GM23248 (cell line): ENCODE measurements at regions not wholly inside any gene's neighbourhood (a gene's known extent, or its start where the extent isn't known, plus 50 kb on each side); places are given as distances from the start of the nearest gene placed in this dataset.

Source experiments
- DNase-seq: peaks from one replicate; pipeline ENCODE4 v3.0.0-alpha.2; 2015
- H2AFZ ChIP-seq: fragments of 200-600 bp; sonication (generic); 2 replicates; pipeline ENCODE4 v1.6.1; 2016; ENCODE audit warnings: antibody characterized with exemption
- H3F3A ChIP-seq: fragments of 200-600 bp; sonication (generic); 2 replicates; pipeline ENCODE4 v1.6.1; 2016; ENCODE audit warnings: mild to moderate bottlenecking, antibody characterized with exemption, mixed run types; ENCODE audit not compliant: insufficient read depth
- H3K27ac ChIP-seq: fragments of 200-600 bp; sonication (generic); 2 replicates; pipeline ENCODE4 v1.5.1; 2016; ENCODE audit warnings: mild to moderate bottlenecking
- H3K27me3 ChIP-seq: fragments of 200-600 bp; sonication (generic); replicated peaks from 2 replicates; pipeline ENCODE4 v1.6.1; 2016; ENCODE audit warnings: mild to moderate bottlenecking; ENCODE audit not compliant: insufficient read depth
- H3K36me3 ChIP-seq: fragments of 200-600 bp; sonication (generic); 2 replicates; pipeline ENCODE4 v1.6.1; 2016; ENCODE audit warnings: low read depth, mild to moderate bottlenecking
- H3K4me1 ChIP-seq: fragments of 200-600 bp; sonication (generic); 2 replicates; pipeline ENCODE4 v1.6.1; 2016; ENCODE audit warnings: mild to moderate bottlenecking; ENCODE audit not compliant: insufficient read depth
- H3K4me2 ChIP-seq: fragments of 200-600 bp; sonication (generic); one replicate; pipeline ENCODE4 v1.6.1; 2016; ENCODE audit warnings: mild to moderate bottlenecking; ENCODE audit not compliant: unreplicated experiment
- H3K4me3 ChIP-seq: fragments of 200-600 bp; sonication (generic); 2 replicates; pipeline ENCODE4 v1.5.1; 2016; ENCODE audit warnings: mild to moderate bottlenecking
- H3K79me2 ChIP-seq: fragments of 200-600 bp; sonication (generic); 2 replicates; pipeline ENCODE4 v1.6.1; 2016; ENCODE audit warnings: mild to moderate bottlenecking; ENCODE audit not compliant: insufficient read depth
- H3K9ac ChIP-seq: fragments of 200-600 bp; sonication (generic); 2 replicates; pipeline ENCODE4 v1.6.1; 2016; ENCODE audit warnings: mild to moderate bottlenecking
- H3K9me2 ChIP-seq: fragments of 200-600 bp; sonication (generic); 2 replicates; pipeline ENCODE4 v1.6.1; 2016; ENCODE audit warnings: mixed run types, mild to moderate bottlenecking, moderate library complexity; ENCODE audit not compliant: insufficient read depth
- H3K9me3 ChIP-seq: fragments of 200-600 bp; sonication (generic); one replicate; pipeline ENCODE4 v1.6.1; 2017; ENCODE audit warnings: low read depth
- H4K20me1 ChIP-seq: fragments of 200-600 bp; sonication (generic); 2 replicates; pipeline ENCODE4 v1.6.0; 2016; ENCODE audit not compliant: insufficient read depth
- EZH2 ChIP-seq: fragments of 200-600 bp; sonication (generic); IDR thresholded peaks from 2 replicates; pipeline ENCODE4 v1.6.1; 2018; ENCODE audit warnings: antibody characterized with exemption, mild to moderate bottlenecking; ENCODE audit not compliant: insufficient read depth, poor library complexity, severe bottlenecking
- EZH2phosphoT487 ChIP-seq: fragments of 200-600 bp; sonication (generic); IDR thresholded peaks from 2 replicates; pipeline ENCODE4 v1.6.1; 2018; ENCODE audit warnings: antibody characterized with exemption, moderate library complexity, mild to moderate bottlenecking, low read depth; ENCODE audit not compliant: insufficient read depth
- WGBS, 2 experiments: methylation state at CpG; one replicate each; pipeline ENCODE4 v1.1.6; 2015 to 2017; ENCODE audit warnings: low lambda C conversion rate in 2 of 2, low coverage in 1 of 2; ENCODE audit errors: missing lambda C conversion rate in 2 of 2; 5-methylcytosine and 5-hydroxymethylcytosine counted together
- in situ Hi-C: fragments of 300-500 bp; cut with MboI; formaldehyde crosslinking; loops from 2 replicates; pipeline ENCODE4 v1.15.0; 2020

DNA sequence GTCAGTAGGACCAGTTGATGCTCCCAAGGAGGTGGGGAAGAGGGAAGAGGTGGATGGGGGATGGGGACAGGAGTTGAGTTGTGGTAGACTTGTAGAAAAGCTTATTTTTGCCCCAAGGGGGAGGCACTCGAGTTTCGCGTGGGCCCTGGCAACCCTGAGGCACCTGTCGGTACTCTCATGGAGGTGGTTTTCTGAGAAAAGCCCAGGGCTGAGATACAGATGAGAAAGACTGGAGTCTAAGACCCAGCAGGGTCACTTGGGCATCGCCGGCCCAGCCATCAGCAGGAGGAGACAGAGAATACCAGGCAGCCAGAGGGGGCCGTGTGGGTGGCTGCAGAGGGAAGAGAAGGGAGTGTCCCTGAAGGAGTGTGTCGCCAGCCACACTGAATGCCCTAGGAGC is 57.7 kb upstream of the HPCAL1 start:
- Histone ChIP-seq H3K9ac (no peak overlapping the region), H4K20me1 (no peaks in the 10 kb centered on the region), H3K4me2 (no peak overlapping the region), H3K4me3 (no peak overlapping the region), H2AFZ (no peak overlapping the region), H3K27me3 (no peaks in the 10 kb centered on the region), H3K9me2 (no peaks in the 10 kb centered on the region), H3K4me1 (no peaks in the 10 kb centered on the region), H3K79me2 (no peaks in the 10 kb centered on the region), H3K36me3 (no peaks in the 10 kb centered on the region), H3F3A (no peaks in the 10 kb centered on the region), H3K9me3 (no peaks in the 10 kb centered on the region), H3K27ac (no peak overlapping the region)
- no peak for DNase-seq
- 84 to 85% methylated on average over 8 of the region's 8 CpGs for WGBS, 2 experiments
- in situ Hi-C loops, result no loop called here
- no peak for TF ChIP-seq EZH2
- no peak for TF ChIP-seq EZH2phosphoT487

DNA sequence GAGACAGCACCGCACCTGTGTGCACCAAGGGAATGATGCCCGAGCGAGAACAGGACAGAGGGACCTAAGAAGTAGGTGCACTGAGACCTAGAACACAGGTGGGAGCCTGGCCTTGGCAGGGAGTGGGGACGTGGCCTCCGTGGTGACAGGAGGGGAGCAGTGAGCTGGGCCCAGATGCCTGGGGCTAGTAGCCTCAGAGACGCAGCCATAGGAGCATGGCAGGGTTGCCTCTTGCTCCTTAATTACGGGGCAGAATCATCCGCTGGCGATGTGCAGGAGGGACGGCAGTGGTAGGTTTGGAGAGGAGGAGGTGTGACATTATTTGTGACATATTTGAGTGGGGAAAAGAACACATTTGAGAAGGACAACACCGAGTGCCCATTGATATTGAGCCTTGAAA is 57.0 kb upstream of the HPCAL1 start:
- no peak overlapping the region for H3K4me2 ChIP-seq
- no peaks in the 10 kb centered on the region for H3K36me3 ChIP-seq
- H3K9ac ChIP-seq, result no peak overlapping the region
- TF ChIP-seq EZH2phosphoT487 (no peak), EZH2 (no peak)
- no peak overlapping the region for H3K27ac ChIP-seq
- no peaks in the 10 kb centered on the region for H3K9me2 ChIP-seq
- in situ Hi-C loops, result no loop called here
- H3K4me3 ChIP-seq, result no peak overlapping the region
- H3F3A ChIP-seq, result no peaks in the 10 kb centered on the region
- no peaks in the 10 kb centered on the region for H3K4me1 ChIP-seq
- 80 to 88% methylated on average over 10 to 11 of the region's 11 CpGs for WGBS, 2 experiments
- DNase-seq, result no peak
- H2AFZ ChIP-seq, result no peak overlapping the region
- H3K79me2 ChIP-seq, result no peaks in the 10 kb centered on the region
- H4K20me1 ChIP-seq, result no peaks in the 10 kb centered on the region
- no peaks in the 10 kb centered on the region for H3K9me3 ChIP-seq
- H3K27me3 ChIP-seq, result no peaks in the 10 kb centered on the region

DNA sequence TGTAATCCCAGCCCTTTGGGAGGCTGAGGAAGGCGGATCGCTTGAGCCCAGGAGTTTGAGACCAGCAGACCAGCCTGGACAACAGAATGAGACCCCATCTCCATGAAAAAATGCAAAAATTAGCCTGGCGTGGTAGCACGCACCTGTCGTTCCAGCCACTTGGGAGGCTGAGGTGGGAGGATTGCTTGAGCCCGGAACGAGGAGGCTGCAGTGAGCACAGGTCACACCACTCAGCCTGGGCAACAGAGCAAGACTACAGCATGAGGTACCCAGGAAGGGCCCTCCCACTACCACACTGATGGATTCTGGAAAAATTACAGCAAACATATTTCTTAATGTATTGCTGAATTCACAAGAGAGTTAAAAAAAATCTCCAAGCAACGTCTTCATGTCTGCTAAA is 56.3 kb upstream of the HPCAL1 start:
- WGBS, 2 experiments, result 75 to 77% methylated on average over 8 of the region's 8 CpGs
- H3K79me2 ChIP-seq, result no peaks in the 10 kb centered on the region
- no peaks in the 10 kb centered on the region for H4K20me1 ChIP-seq
- DNase-seq, result no peak
- H3K9me2 ChIP-seq, result no peaks in the 10 kb centered on the region
- no peaks in the 10 kb centered on the region for H3K4me1 ChIP-seq
- H3K9me3 ChIP-seq, result no peaks in the 10 kb centered on the region
- no peaks in the 10 kb centered on the region for H3K36me3 ChIP-seq
- TF ChIP-seq EZH2 (no peak), EZH2phosphoT487 (no peak)
- no peak overlapping the region for H3K4me2 ChIP-seq
- H3F3A ChIP-seq, result no peaks in the 10 kb centered on the region
- no peak overlapping the region for H3K4me3 ChIP-seq
- no peaks in the 10 kb centered on the region for H3K27me3 ChIP-seq
- H3K9ac ChIP-seq, result no peak overlapping the region
- H2AFZ ChIP-seq, result no peak overlapping the region
- in situ Hi-C loops, result no loop called here
- H3K27ac ChIP-seq, result no peak overlapping the region

DNA sequence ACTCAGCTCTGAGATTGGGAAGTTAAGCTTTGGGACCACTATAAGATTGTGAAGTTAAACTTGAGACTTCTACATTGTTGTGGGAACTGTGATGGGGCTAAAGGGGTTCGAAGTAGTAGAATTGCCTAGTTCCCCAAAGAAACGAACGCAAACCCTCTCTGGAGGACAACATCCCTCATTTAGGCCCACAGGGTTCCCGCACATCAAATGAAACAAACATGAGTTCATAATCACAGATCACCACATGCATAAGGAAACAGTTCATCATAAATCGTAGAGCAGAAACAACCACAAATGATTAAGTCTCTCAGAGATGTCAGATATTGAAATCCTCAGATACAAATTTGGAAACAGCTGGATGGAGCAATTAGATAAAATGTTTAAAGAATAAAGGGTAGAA is 55.9 kb upstream of the HPCAL1 start:
- H3K4me3 ChIP-seq, result no peak overlapping the region
- in situ Hi-C loops, result no loop called here
- no peaks in the 10 kb centered on the region for H3K9me3 ChIP-seq
- H3F3A ChIP-seq, result no peaks in the 10 kb centered on the region
- no peaks in the 10 kb centered on the region for H3K9me2 ChIP-seq
- TF ChIP-seq EZH2 (no peak), EZH2phosphoT487 (no peak)
- no peak overlapping the region for H3K9ac ChIP-seq
- no peak overlapping the region for H3K27ac ChIP-seq
- WGBS, 2 experiments, result 62 to 63% methylated on average over 5 of the region's 5 CpGs
- H2AFZ ChIP-seq, result no peak overlapping the region
- H4K20me1 ChIP-seq, result no peaks in the 10 kb centered on the region
- H3K36me3 ChIP-seq, result no peaks in the 10 kb centered on the region
- no peaks in the 10 kb centered on the region for H3K79me2 ChIP-seq
- no peaks in the 10 kb centered on the region for H3K4me1 ChIP-seq
- H3K27me3 ChIP-seq, result no peaks in the 10 kb centered on the region
- H3K4me2 ChIP-seq, result no peak overlapping the region
- DNase-seq, result no peak

DNA sequence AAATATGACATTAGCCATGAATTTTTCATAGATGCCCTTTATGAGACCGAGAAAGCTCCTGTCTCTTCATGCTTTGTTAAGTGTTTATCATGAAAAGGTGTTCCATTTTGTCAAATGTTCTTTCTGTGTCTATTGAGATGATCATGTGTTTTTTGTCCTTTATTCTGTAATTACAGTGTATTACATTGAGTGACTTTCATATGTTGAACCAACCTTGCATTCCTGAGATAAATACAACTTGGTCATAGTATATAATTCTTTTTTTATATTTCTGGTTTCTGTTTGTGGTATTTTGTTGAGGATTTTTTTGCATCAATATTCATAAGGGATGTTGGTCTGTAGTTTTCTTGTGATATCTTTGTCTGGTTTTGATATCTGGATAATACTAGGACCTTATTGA is 52.9 kb upstream of the HPCAL1 start:
- Histone ChIP-seq H3F3A (no peaks in the 10 kb centered on the region), H3K4me1 (no peaks in the 10 kb centered on the region), H3K4me3 (no peak overlapping the region), H3K79me2 (no peaks in the 10 kb centered on the region), H3K4me2 (no peak overlapping the region), H4K20me1 (no peaks in the 10 kb centered on the region), H2AFZ (no peak overlapping the region), H3K27ac (no peak overlapping the region), H3K9me2 (no peaks in the 10 kb centered on the region), H3K27me3 (no peaks in the 10 kb centered on the region), H3K9me3 (no peaks in the 10 kb centered on the region), H3K9ac (no peak overlapping the region), H3K36me3 (no peaks in the 10 kb centered on the region)
- WGBS, 2 experiments, result 4 to 20% methylated on average over 1 of the region's 1 CpG
- in situ Hi-C loops, result no loop called here
- TF ChIP-seq EZH2, result no peak
- no peak for TF ChIP-seq EZH2phosphoT487
- peak; percentile 28 for DNase-seq
